Bronchial epithelial cell (primary cell): ENCODE measurements at regions not wholly inside any gene's neighbourhood (a gene's known extent, or its start where the extent isn't known, plus 50 kb on each side); places are given as distances from the start of the nearest gene placed in this dataset.

Experiments
- DNase-seq: peaks from one replicate; pipeline ENCODE4 v3.0.0-alpha.2; 2010; ENCODE audit warnings: low read depth
- FAIRE-seq: peaks from 2 replicates; lab custom pipeline; 2011; peaks lifted over from hg19 to GRCh38; lab: Jason Lieb, UNC
- H3K27me3 ChIP-seq: 2 replicates; pipeline ENCODE4 v1.5.1; 2011; ENCODE audit warnings: low read length; ENCODE audit not compliant: control insufficient read depth, insufficient read depth
- H3K36me3 ChIP-seq: 2 replicates; pipeline ENCODE4 v1.5.1; 2011; ENCODE audit warnings: low read length; ENCODE audit not compliant: control insufficient read depth, insufficient read depth
- H3K4me3 ChIP-seq: 2 replicates; pipeline ENCODE4 v1.5.1; 2011; ENCODE audit warnings: mild to moderate bottlenecking, low read depth, low read length, control low read depth
- TF ChIP-seq, protein P1 (sequence below): IDR thresholded peaks from 2 replicates; pipeline ENCODE4 v1.5.1; 2011; ENCODE audit warnings: mild to moderate bottlenecking, moderate library complexity, low read length, control low read depth, inconsistent platforms; ENCODE audit not compliant: insufficient read depth, severe bottlenecking

DNA sequence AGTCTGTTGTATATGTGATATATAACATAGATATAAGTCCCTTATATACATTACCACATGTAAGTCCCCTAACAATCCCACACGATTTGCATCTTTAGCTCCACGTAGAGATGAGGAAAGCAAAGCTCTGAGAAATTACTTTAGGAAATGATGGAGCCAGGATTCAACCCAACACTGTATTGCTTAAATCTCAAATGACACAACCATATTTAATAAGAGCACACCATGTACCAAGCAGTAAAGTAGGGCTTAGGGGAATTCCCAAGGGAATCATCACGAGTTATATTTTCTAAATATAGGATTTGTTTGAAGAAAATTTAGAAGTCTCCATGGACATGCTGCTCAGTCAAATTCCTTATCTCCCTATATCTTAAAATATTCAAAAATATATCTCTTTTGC is 61.3 kb upstream of the POMP start:
- FAIRE-seq (no peak), DNase-seq (no peak)
- Histone ChIP-seq H3K36me3 (no peaks in the 10 kb centered on the region), H3K27me3 (no peaks in the 10 kb centered on the region), H3K4me3 (no peak overlapping the region)
- TF ChIP-seq, protein P1, sequence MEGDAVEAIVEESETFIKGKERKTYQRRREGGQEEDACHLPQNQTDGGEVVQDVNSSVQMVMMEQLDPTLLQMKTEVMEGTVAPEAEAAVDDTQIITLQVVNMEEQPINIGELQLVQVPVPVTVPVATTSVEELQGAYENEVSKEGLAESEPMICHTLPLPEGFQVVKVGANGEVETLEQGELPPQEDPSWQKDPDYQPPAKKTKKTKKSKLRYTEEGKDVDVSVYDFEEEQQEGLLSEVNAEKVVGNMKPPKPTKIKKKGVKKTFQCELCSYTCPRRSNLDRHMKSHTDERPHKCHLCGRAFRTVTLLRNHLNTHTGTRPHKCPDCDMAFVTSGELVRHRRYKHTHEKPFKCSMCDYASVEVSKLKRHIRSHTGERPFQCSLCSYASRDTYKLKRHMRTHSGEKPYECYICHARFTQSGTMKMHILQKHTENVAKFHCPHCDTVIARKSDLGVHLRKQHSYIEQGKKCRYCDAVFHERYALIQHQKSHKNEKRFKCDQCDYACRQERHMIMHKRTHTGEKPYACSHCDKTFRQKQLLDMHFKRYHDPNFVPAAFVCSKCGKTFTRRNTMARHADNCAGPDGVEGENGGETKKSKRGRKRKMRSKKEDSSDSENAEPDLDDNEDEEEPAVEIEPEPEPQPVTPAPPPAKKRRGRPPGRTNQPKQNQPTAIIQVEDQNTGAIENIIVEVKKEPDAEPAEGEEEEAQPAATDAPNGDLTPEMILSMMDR = no peak

DNA sequence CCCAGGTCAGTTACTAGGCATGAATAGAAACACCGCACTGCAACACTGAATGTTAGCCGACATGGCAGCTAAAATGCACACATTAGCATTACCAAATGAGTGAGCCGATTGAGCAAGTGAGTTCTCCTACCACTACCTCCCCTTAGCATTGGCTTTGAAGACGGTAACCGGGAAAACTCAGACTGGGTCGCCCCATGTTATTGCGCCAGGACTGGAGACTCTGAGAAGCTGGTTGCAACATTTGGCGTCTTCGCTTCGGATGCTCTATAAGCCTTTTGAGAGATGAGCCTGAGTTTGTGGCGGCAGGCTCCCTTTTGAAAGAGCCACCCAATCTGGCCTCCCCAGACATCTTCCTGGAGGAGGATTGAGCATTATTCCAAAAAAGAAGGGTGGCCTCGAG is 68.5 kb upstream of the POMP start:
- TF ChIP-seq, protein P1 = no peak
- FAIRE-seq = no peak
- H3K4me3 ChIP-seq = no peak overlapping the region
- DNase-seq = no peak
- no peaks in the 10 kb centered on the region for H3K27me3 ChIP-seq
- H3K36me3 ChIP-seq = no peaks in the 10 kb centered on the region

DNA sequence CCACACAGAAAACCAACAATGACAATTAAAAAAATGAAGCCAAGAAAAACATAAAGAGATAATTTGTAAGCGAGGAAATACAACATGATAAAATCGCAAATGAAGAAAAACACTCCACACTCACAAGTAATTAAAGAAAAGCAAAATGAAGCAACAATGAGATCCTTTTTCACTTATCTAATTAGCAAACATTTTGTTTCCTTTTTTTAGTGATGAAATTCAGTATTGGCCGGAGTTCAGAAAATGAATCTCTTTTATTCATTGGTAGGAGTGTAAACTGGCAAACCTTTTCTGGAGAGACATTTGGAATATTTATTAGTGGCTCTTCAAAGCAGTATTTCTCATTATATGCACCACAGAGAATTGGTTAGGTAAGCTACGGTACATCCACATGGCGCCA is 70.6 kb upstream of the POMP start:
- Histone ChIP-seq H3K36me3 (no peaks in the 10 kb centered on the region), H3K27me3 (no peaks in the 10 kb centered on the region), H3K4me3 (no peak overlapping the region)
- TF ChIP-seq, protein P1 = no peak
- FAIRE-seq = no peak
- DNase-seq = no peak

DNA sequence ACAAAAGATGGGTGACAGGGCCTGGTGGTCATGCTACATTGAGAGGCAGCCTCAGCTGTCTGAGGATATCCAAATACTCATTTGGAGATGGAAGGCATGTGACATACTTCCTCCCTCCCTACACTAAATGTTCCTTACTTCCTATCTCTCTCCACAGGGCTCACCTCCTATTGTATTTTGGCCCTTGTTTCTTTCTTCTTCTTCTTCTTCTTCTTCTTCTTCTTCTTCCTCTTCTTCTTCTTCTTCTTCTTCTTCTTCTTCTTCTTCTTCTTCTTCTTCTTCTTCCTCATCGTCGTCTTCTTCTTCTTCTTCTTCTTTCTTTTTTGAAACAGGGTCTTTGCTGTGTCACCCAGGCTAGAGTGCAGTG is 71.8 kb upstream of the POMP start:
- Histone ChIP-seq H3K36me3 (no peaks in the 10 kb centered on the region), H3K27me3 (no peaks in the 10 kb centered on the region), H3K4me3 (no peak overlapping the region)
- FAIRE-seq = no peak
- TF ChIP-seq, protein P1 = no peak
- no peak for DNase-seq

DNA sequence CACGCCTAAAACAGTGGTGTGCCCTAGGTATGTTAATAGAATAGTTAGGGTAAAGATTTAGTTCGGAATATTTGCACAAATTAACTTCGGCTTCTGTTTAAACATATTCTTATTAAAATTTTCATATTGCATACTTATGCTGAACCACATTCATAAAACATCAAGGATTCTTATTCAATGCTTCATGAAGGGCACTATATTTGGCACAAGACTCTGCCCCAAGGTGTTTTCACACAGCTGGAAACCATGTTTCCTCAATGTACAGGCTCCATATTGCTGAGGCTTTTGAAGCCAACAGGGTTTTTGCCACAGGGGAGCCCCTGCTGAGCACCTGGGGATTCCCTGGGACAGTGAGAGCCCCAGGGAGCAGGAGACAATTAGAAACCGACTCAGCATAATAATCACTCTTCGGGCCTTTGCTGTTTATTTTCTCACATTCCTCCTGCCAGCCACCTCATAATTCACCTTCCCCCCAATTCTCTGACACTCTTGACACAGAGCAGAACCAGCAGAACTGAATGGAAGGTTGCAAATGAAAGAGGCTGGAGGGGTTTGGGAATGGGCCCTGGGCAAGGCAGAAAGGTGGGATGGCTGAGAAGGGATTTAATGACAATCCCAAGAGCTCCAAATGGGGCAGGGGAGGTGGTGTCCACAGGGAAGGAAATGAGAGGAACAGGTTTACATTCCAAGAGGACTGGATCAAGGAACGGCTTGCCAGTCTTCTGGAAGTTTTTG is 72.3 kb upstream of the POMP start:
- Histone ChIP-seq H3K27me3 (no peaks in the 10 kb centered on the region), H3K36me3 (no peaks in the 10 kb centered on the region), H3K4me3 (no peak overlapping the region)
- FAIRE-seq (no peak), DNase-seq (no peak)
- TF ChIP-seq, protein P1 = no peak

DNA sequence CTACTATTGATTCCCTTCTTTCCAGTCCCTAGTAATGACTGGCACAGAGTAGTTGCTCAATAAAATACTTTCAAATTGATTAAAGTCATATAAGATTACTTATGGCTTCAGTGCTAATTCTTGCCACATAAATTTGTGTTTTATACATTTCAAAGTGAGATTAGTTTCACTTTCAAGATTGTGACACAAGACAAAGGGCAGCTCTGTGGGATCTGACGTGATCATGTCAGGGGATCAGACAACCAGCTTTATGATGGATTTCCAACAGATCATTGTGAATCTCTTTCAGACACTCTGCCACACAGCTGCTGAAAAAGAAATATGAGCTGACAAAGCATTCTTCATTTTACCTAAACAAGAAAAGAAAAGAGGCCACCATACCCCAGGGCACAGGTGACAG is 73.4 kb upstream of the POMP start:
- Histone ChIP-seq H3K27me3 (no peaks in the 10 kb centered on the region), H3K36me3 (no peaks in the 10 kb centered on the region), H3K4me3 (no peak overlapping the region)
- DNase-seq (no peak), FAIRE-seq (no peak)
- TF ChIP-seq, protein P1 = no peak
